NCI-H446 treated with DMSO at 0.1 percent for 48 hours (cell line): ENCODE measurements at regions not wholly inside any gene's neighbourhood (a gene's known extent, or its start where the extent isn't known, plus 50 kb on each side); places are given as distances from the start of the nearest gene placed in this dataset.
A peak's percentile ranks its signal among the peaks of the same experiment; 100 is the strongest.

ENCODE experiments used
- DNase-seq: peaks from one replicate; lab custom pipeline; 2025; lab: John Stamatoyannopoulos, UW

GRCh38 chr12:98213556-98213955 is 301.8 kb upstream of the TMPO start:
- DNase-seq: no peak

- DNase-seq: no peak
Observed at GRCh38 chr12:98217257-98217656, 298.1 kb upstream of the TMPO start.

- DNase-seq: no peak
Observed at GRCh38 chr12:98220636-98221035, 294.8 kb upstream of the TMPO start.

- peak; percentile 84 for DNase-seq
Observed at GRCh38 chr12:98221243-98221808, 294.1 kb upstream of the TMPO start.

- peak; percentile 32 for DNase-seq
Observed at GRCh38 chr12:98222135-98222534, 293.3 kb upstream of the TMPO start.

- DNase-seq: peak; percentile 24
Observed at GRCh38 chr12:98224584-98225221, 290.7 kb upstream of the TMPO start.

GRCh38 chr12:98227162-98227561 is 288.2 kb upstream of the TMPO start:
- DNase-seq: no peak

- DNase-seq: peak; percentile 53
Observed at GRCh38 chr12:98228683-98229539, 286.5 kb upstream of the TMPO start.

GRCh38 chr12:98229540-98229924 is 285.9 kb upstream of the TMPO start:
- peak; percentile 43 for DNase-seq

- DNase-seq: no peak
Observed at GRCh38 chr12:98232753-98233390, 282.5 kb upstream of the TMPO start.

GRCh38 chr12:98235301-98235700 is 280.1 kb upstream of the TMPO start:
- no peak for DNase-seq

GRCh38 chr12:98238515-98239130 is 276.8 kb upstream of the TMPO start:
- DNase-seq: peak; percentile 84

GRCh38 chr12:98243190-98243589 is 272.2 kb upstream of the TMPO start:
- DNase-seq: no peak

GRCh38 chr12:98244136-98244535 is 271.3 kb upstream of the TMPO start:
- no peak for DNase-seq

- no peak for DNase-seq
Observed at GRCh38 chr12:98253207-98254037, 262.0 kb upstream of the TMPO start.

- DNase-seq: no peak
Observed at GRCh38 chr12:98256830-98257229, 258.6 kb upstream of the TMPO start.

- no peak for DNase-seq
Observed at GRCh38 chr12:98259693-98260092, 255.7 kb upstream of the TMPO start.

GRCh38 chr12:98260276-98260675 is 255.1 kb upstream of the TMPO start:
- no peak for DNase-seq

GRCh38 chr12:98262902-98263301 is 252.5 kb upstream of the TMPO start:
- no peak for DNase-seq

GRCh38 chr12:98274430-98275130 is 240.8 kb upstream of the TMPO start:
- DNase-seq: no peak

GRCh38 chr12:98275131-98275475 is 240.3 kb upstream of the TMPO start:
- DNase-seq: no peak
